PC-3 (cell line): ENCODE measurements at regions not wholly inside any gene's neighbourhood (a gene's known extent, or its start where the extent isn't known, plus 50 kb on each side); places are given as distances from the start of the nearest gene placed in this dataset.

Experiments used
- ATAC-seq: fragments of 200-7000 bp; cut with Tn5 transposase; 2 replicates; pipeline ENCODE4 v1.9.1; 2020; ENCODE audit warnings: mild to moderate bottlenecking, moderate library complexity
- BruUV-seq: library from RNA; stranded (reverse); fragments of 400-500 nt; replicated peaks from 2 replicates; lab custom pipeline; 2021; lab: Mats Ljungman, UMichigan
- CTCF ChIA-PET: fragments of 300-600 bp; sonication (Branson Sonifier 250); formaldehyde crosslinking; loops from one replicate; lab custom pipeline; 2022; ENCODE audit warnings: antibody characterized with exemption; lab: Charles Lee
- POLR2A ChIA-PET: fragments of 300-600 bp; sonication (Branson Sonifier 250); formaldehyde crosslinking; loops from one replicate; lab custom pipeline; 2022; ENCODE audit warnings: antibody characterized with exemption; ENCODE audit not compliant: unreplicated experiment; lab: Charles Lee
- DNase-seq: peaks from one replicate; pipeline ENCODE4 v3.0.0-alpha.2; 2015
- H2AFZ ChIP-seq: fragments of 300-600 bp; sonication (generic); 2 replicates; pipeline ENCODE4 v1.6.0; 2016; ENCODE audit warnings: antibody characterized with exemption, low read length
- H3F3A ChIP-seq: fragments of 300-600 bp; sonication (generic); one replicate; pipeline ENCODE4 v1.6.0; 2017; ENCODE audit warnings: antibody characterized with exemption, low read length, control low read depth, mild to moderate bottlenecking; ENCODE audit not compliant: unreplicated experiment
- H3K27ac ChIP-seq: fragments of 300-600 bp; sonication (generic); 2 replicates; pipeline ENCODE4 v1.5.1; 2016; ENCODE audit warnings: mild to moderate bottlenecking, low read length
- H3K27me3 ChIP-seq: fragments of 300-600 bp; sonication (generic); 2 replicates; pipeline ENCODE4 v1.6.1; 2016; ENCODE audit warnings: low read length, mixed read lengths
- H3K36me3 ChIP-seq: fragments of 300-600 bp; sonication (generic); 2 replicates; pipeline ENCODE4 v1.6.1; 2016; ENCODE audit warnings: low read depth, mixed run types, low read length, mixed read lengths
- H3K4me1 ChIP-seq: fragments of 300-600 bp; sonication (generic); 2 replicates; pipeline ENCODE4 v1.5.1; 2016; ENCODE audit warnings: low read length; ENCODE audit not compliant: insufficient read depth
- H3K4me2 ChIP-seq: fragments of 300-600 bp; sonication (generic); 2 replicates; pipeline ENCODE4 v1.6.0; 2016; ENCODE audit warnings: low read length
- H3K4me3 ChIP-seq: fragments of 300-600 bp; sonication (generic); 2 replicates; pipeline ENCODE4 v1.5.1; 2016; ENCODE audit warnings: mild to moderate bottlenecking, low read length, mixed read lengths
- H3K79me2 ChIP-seq: fragments of 300-600 bp; sonication (generic); 2 replicates; pipeline ENCODE4 v1.6.1; 2017; ENCODE audit warnings: low read length, mixed read lengths
- H3K9ac ChIP-seq: fragments of 300-600 bp; sonication (generic); 2 replicates; pipeline ENCODE4 v1.6.0; 2016; ENCODE audit warnings: mild to moderate bottlenecking, low read length
- H3K9me2 ChIP-seq: fragments of 300-600 bp; sonication (generic); replicated peaks from 2 replicates; pipeline ENCODE4 v1.6.1; 2016; ENCODE audit warnings: mixed run types, low read length, mixed read lengths
- H3K9me3 ChIP-seq: fragments of 300-600 bp; sonication (generic); 2 replicates; pipeline ENCODE4 v1.6.1; 2016; ENCODE audit warnings: low read length, mixed read lengths
- H4K20me1 ChIP-seq: fragments of 300-600 bp; sonication (generic); 2 replicates; pipeline ENCODE4 v1.6.1; 2016; ENCODE audit warnings: low read length, mixed read lengths
- CTCF ChIP-seq: fragments of 300-600 bp; sonication (generic); conservative IDR thresholded peaks from 2 replicates; pipeline ENCODE4 v1.5.1; 2017; ENCODE audit warnings: antibody characterized with exemption, low read depth, mild to moderate bottlenecking, low read length
- EZH2 ChIP-seq: fragments of 300-600 bp; sonication (generic); IDR thresholded peaks from one replicate; pipeline ENCODE4 v1.6.1; 2017; ENCODE audit warnings: antibody characterized with exemption, mild to moderate bottlenecking, low read length; ENCODE audit not compliant: unreplicated experiment
- EZH2phosphoT487 ChIP-seq: fragments of 300-600 bp; sonication (generic); IDR thresholded peaks from 2 replicates; pipeline ENCODE4 v1.6.1; 2018; ENCODE audit warnings: mild to moderate bottlenecking, antibody characterized with exemption, low read length, borderline replicate concordance
- intact Hi-C: fragments of 100-400 bp; cut with micrococcal nuclease; formaldehyde crosslinking; loops from 2 replicates; pipeline ENCODE4 v1.9.0; 2023

DNA sequence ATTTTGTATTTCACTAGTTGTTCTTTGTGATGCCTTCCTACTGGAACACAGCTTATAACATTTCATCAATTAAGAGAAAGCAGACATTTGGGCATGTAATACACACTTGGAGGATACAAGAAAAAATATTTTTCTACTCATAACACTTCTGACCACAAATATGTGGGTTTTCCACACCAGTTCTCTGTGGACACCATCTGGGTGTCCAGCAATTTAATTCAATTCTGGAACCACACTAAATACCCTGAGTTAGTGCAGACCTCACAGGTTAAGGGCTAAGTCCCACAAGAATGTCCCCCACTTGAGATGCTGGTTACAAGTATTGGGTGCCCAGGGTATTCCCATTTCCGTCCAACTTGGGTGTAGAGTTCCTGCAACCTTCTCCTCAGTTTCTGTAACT lies 91.1 kb upstream of the SKOR2 start:
- intact Hi-C loops, result no loop called here
- H3K79me2 ChIP-seq, result no peaks in the 10 kb centered on the region
- no peaks in the 10 kb centered on the region for H3F3A ChIP-seq
- BruUV-seq, result no TSS peak
- H3K27me3 ChIP-seq, result no peaks in the 10 kb centered on the region
- TF ChIP-seq CTCF, result no peak
- no peak for TF ChIP-seq EZH2phosphoT487
- TF ChIP-seq EZH2, result no peak
- ATAC-seq (no peak), DNase-seq (no peak)
- H2AFZ ChIP-seq, result no peak overlapping the region
- ChIA-PET CTCF (no interaction called here), POLR2A (no interaction called here)
- H3K4me2 ChIP-seq, result no peak overlapping the region
- H3K36me3 ChIP-seq, result no peaks in the 10 kb centered on the region
- H3K9ac ChIP-seq, result no peak overlapping the region
- no peak overlapping the region for H3K27ac ChIP-seq
- H4K20me1 ChIP-seq, result no peaks in the 10 kb centered on the region
- H3K9me3 ChIP-seq, result no peaks in the 10 kb centered on the region
- no peaks in the 10 kb centered on the region for H3K4me1 ChIP-seq
- no peaks in the 10 kb centered on the region for H3K9me2 ChIP-seq
- no peak overlapping the region for H3K4me3 ChIP-seq

- no peak for ATAC-seq
- CTCF ChIA-PET, result no interaction called here
Measured at GRCh38 chr18:47341678-47342077, 90.2 kb upstream of the SKOR2 start.

More at GRCh38 chr18:47341678-47342077, 90.2 kb upstream of the SKOR2 start:
- intact Hi-C loops, result no loop called here
- H3K9ac ChIP-seq, result no peak overlapping the region
- H3K79me2 ChIP-seq, result no peaks in the 10 kb centered on the region
- no peak overlapping the region for H3K27ac ChIP-seq
- no peaks in the 10 kb centered on the region for H3K9me2 ChIP-seq
- no peaks in the 10 kb centered on the region for H3K27me3 ChIP-seq
- no peak for DNase-seq
- POLR2A ChIA-PET, result no interaction called here
- no peak overlapping the region for H2AFZ ChIP-seq
- H3K9me3 ChIP-seq, result no peaks in the 10 kb centered on the region
- H3K4me2 ChIP-seq, result no peak overlapping the region
- BruUV-seq, result no TSS peak
- H3K4me1 ChIP-seq, result no peaks in the 10 kb centered on the region
- H4K20me1 ChIP-seq, result no peaks in the 10 kb centered on the region
- TF ChIP-seq CTCF (no peak), EZH2phosphoT487 (no peak), EZH2 (no peak)
- no peaks in the 10 kb centered on the region for H3K36me3 ChIP-seq
- H3K4me3 ChIP-seq, result no peak overlapping the region
- H3F3A ChIP-seq, result no peaks in the 10 kb centered on the region
